ENCODE measurements at regions not wholly inside any gene's neighbourhood (a gene's known extent, or its start where the extent isn't known, plus 50 kb on each side); places are given as distances from the start of the nearest gene placed in this dataset.

DNA sequence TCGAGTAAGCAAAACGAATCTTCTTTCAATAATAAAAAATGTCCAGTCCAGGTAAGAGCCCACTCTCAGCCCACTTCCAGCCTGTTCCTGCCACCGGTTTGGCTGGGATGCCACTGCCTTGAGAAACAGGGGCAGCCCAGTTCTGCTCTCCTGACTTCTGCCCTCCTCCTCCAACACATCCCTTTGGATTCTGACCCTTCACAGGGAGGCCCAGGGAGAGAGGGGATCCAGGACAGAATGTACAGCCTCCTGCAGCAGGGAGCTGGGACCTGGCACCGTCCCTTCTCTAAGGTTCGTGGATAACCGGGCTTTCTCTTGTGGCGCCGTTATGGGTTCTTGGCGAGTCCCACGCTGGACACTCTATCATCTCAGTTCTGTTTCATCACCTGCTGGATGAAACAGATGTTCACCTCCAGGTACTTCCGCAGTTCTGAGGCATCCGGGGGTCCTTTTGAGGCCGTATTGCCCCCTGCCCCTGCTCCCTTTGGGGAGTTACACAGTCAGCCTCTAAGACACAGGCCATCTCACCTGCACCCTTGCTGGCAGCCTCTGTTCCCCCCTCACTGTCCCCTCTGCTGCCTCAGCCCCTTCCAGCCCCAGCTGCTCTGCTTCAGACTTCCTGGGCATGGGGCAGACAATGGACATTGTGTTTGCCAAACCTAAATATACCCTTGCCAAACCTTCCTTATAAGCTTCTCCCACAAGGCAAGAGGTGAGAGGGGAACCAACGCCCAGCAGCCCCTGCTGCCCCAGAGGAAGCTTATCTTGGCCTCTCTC is 203.8 kb upstream of the ZMIZ1 start:
- POLR2A ChIA-PET: no interaction called here

More for the DNA sequence above, 203.8 kb upstream of the ZMIZ1 start:
- Histone ChIP-seq H4K20me1 (ENCODE audit: insufficient read depth) (no peaks in the 10 kb centered on the region), H2AFZ (ENCODE audit: low read depth, low read length, poor library complexity, severe bottlenecking) (no peak overlapping the region), H3K9ac (ENCODE audit: low read length) (no peak overlapping the region), H3K36me3 (ENCODE audit: control insufficient read depth in 1 of 2, insufficient read depth in 2 of 2, low read length in 2 of 2) (no peaks in the 10 kb centered on the region), H3K27ac (ENCODE audit: low read depth, low read length) (no peak overlapping the region), H3K4me1 (ENCODE audit: control insufficient read depth in 1 of 2, insufficient read depth in 2 of 2, low read length in 2 of 2) (peaks cover 0 to 11% of the 10 kb centered on the region in 2 experiments; a peak in 2 of 4 replicates), H3K4me3 (replicated peaks in 1 of 2; ENCODE audit: low read depth in 1 of 2, low read length in 2 of 2) (no peak overlapping the region), H3K27me3 (ENCODE audit: insufficient read depth, low read length) (no peaks in the 10 kb centered on the region), H3K79me2 (ENCODE audit: insufficient read depth, low read length) (no peaks in the 10 kb centered on the region), H3K9me3 (ENCODE audit: control insufficient read depth in 1 of 2, insufficient read depth in 1 of 2, low read depth in 1 of 2, low read length in 2 of 2) (no peaks in the 10 kb centered on the region), H3K9me2 (ENCODE audit: insufficient read depth) (no peaks in the 10 kb centered on the region), H3K4me2 (ENCODE audit: low read length) (no peak overlapping the region)
- no peak for TF ChIP-seq RAD21 (IDR thresholded peaks at IDR 0.05; ENCODE audit: low read depth)
- no peak for TF ChIP-seq FOSL1 (IDR thresholded peaks at IDR 0.05; ENCODE audit: low read depth)
- TF ChIP-seq, protein P1, sequence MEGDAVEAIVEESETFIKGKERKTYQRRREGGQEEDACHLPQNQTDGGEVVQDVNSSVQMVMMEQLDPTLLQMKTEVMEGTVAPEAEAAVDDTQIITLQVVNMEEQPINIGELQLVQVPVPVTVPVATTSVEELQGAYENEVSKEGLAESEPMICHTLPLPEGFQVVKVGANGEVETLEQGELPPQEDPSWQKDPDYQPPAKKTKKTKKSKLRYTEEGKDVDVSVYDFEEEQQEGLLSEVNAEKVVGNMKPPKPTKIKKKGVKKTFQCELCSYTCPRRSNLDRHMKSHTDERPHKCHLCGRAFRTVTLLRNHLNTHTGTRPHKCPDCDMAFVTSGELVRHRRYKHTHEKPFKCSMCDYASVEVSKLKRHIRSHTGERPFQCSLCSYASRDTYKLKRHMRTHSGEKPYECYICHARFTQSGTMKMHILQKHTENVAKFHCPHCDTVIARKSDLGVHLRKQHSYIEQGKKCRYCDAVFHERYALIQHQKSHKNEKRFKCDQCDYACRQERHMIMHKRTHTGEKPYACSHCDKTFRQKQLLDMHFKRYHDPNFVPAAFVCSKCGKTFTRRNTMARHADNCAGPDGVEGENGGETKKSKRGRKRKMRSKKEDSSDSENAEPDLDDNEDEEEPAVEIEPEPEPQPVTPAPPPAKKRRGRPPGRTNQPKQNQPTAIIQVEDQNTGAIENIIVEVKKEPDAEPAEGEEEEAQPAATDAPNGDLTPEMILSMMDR (IDR thresholded peaks at IDR 0.05 in 2 of 3, conservative IDR thresholded peaks at IDR 0.05 in 1 of 3; ENCODE audit: borderline replicate concordance in 1 of 3, insufficient read depth in 1 of 3, low read depth in 2 of 3, low read length in 2 of 3): no peak
- no peak for TF ChIP-seq SP1 (IDR thresholded peaks at IDR 0.05; ENCODE audit: low read depth)
- no peak for TF ChIP-seq TCF7L2 (IDR thresholded peaks at IDR 0.05; ENCODE audit: borderline replicate concordance, extremely low read depth, insufficient read depth, insufficient read length)
- no peak for TF ChIP-seq ZNF274 (IDR thresholded peaks at IDR 0.05; ENCODE audit: low read depth, low read length)
- TF ChIP-seq, protein P2, sequence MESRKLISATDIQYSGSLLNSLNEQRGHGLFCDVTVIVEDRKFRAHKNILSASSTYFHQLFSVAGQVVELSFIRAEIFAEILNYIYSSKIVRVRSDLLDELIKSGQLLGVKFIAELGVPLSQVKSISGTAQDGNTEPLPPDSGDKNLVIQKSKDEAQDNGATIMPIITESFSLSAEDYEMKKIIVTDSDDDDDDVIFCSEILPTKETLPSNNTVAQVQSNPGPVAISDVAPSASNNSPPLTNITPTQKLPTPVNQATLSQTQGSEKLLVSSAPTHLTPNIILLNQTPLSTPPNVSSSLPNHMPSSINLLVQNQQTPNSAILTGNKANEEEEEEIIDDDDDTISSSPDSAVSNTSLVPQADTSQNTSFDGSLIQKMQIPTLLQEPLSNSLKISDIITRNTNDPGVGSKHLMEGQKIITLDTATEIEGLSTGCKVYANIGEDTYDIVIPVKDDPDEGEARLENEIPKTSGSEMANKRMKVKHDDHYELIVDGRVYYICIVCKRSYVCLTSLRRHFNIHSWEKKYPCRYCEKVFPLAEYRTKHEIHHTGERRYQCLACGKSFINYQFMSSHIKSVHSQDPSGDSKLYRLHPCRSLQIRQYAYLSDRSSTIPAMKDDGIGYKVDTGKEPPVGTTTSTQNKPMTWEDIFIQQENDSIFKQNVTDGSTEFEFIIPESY (IDR thresholded peaks at IDR 0.05; ENCODE audit: extremely low read depth, insufficient replicate concordance, low read length): no peak
- TF ChIP-seq YY1 (IDR thresholded peaks at IDR 0.05; ENCODE audit: extremely low read depth, insufficient replicate concordance, low read depth, low read length): no peak
- TF ChIP-seq EZH2phosphoT487 (IDR thresholded peaks at IDR 0.05; ENCODE audit: borderline replicate concordance): no peak
- ChIA-PET CTCF (no interaction called here), RAD21 (ENCODE audit: low non-redundant PET in 1 of 2, low total read pairs in 2 of 2, uncharacterized antibody in 2 of 2, unreplicated experiment in 2 of 2) (no interaction called here)
- intact Hi-C loops (cut with micrococcal nuclease): no loop called here
- no TSS peak for BruUV-seq (replicated peaks)
- no peak for ATAC-seq
- DNase-seq (ENCODE audit: low read depth, low spot score): no peak

Data from HCT116 (cell line).